ENCODE measurements at regions not wholly inside any gene's neighbourhood (a gene's known extent, or its start where the extent isn't known, plus 50 kb on each side); places are given as distances from the start of the nearest gene placed in this dataset.

DNA sequence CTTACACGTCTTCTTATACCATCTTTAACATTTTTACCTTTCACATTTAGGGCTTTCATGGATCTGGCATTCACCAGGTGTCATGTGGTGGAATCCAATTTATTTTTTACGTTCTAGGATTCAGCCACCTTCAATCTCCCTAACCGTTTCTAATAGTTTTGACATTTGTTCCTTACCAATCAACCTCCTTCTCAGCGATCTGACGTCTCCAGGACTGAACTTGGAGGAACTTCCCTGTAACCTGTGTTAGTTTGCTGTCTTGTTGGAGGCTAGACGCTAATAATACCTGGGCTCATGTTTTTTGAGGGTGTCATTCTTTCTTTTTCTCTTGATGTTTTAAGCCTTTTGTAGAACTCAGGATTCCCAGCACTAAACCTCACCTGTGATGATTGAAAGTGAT lies 351.6 kb downstream of the THBS2 start:
- ATAC-seq (ENCODE audit: low read depth) (no peak), DNase-seq (ENCODE audit: low spot score) (no peak)
- no peaks in the 10 kb centered on the region for H3K4me1 ChIP-seq (ENCODE audit: insufficient read depth, poor library complexity, severe bottlenecking)
- no peaks in the 10 kb centered on the region for H3K9me3 ChIP-seq (ENCODE audit: severe bottlenecking)
- H3K4me3 ChIP-seq (ENCODE audit: severe bottlenecking), result no peak overlapping the region
- TF ChIP-seq, protein P1, sequence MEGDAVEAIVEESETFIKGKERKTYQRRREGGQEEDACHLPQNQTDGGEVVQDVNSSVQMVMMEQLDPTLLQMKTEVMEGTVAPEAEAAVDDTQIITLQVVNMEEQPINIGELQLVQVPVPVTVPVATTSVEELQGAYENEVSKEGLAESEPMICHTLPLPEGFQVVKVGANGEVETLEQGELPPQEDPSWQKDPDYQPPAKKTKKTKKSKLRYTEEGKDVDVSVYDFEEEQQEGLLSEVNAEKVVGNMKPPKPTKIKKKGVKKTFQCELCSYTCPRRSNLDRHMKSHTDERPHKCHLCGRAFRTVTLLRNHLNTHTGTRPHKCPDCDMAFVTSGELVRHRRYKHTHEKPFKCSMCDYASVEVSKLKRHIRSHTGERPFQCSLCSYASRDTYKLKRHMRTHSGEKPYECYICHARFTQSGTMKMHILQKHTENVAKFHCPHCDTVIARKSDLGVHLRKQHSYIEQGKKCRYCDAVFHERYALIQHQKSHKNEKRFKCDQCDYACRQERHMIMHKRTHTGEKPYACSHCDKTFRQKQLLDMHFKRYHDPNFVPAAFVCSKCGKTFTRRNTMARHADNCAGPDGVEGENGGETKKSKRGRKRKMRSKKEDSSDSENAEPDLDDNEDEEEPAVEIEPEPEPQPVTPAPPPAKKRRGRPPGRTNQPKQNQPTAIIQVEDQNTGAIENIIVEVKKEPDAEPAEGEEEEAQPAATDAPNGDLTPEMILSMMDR (IDR thresholded peaks at IDR 0.05; ENCODE audit: poor library complexity, severe bottlenecking), result no peak
- no peaks in the 10 kb centered on the region for H3K36me3 ChIP-seq (ENCODE audit: low read depth)
- no peak overlapping the region for H3K27ac ChIP-seq (ENCODE audit: poor library complexity, severe bottlenecking)
- H3K27me3 ChIP-seq (ENCODE audit: insufficient read depth, poor library complexity, severe bottlenecking), result no peaks in the 10 kb centered on the region

DNA sequence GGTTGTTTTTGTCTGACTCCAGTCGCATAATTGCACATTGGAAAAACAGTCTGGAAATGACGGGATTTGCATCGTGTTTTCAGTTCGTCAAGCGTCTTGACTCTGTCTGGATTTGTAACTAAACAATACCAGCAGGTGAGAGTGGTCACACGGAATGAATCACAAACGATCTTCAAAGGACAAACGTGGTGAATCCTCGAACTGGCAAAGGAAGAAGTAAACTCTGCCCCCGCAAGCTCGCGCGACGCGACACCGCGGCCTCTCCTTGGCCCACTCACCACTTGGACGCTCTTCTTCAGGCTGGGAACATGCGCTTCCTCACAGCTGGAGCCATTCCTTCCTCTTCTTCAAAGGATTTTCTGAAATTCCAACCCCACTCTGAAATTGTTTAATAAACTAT lies 352.6 kb downstream of the THBS2 start:
- H3K4me1 ChIP-seq (ENCODE audit: insufficient read depth, poor library complexity, severe bottlenecking), result no peaks in the 10 kb centered on the region
- ATAC-seq (ENCODE audit: low read depth) (no peak), DNase-seq (ENCODE audit: low spot score) (no peak)
- TF ChIP-seq, protein P1 (IDR thresholded peaks at IDR 0.05; ENCODE audit: poor library complexity, severe bottlenecking), result no peak
- H3K27me3 ChIP-seq (ENCODE audit: insufficient read depth, poor library complexity, severe bottlenecking), result no peaks in the 10 kb centered on the region
- no peaks in the 10 kb centered on the region for H3K9me3 ChIP-seq (ENCODE audit: severe bottlenecking)
- H3K36me3 ChIP-seq (ENCODE audit: low read depth), result no peaks in the 10 kb centered on the region
- no peak overlapping the region for H3K4me3 ChIP-seq (ENCODE audit: severe bottlenecking)
- no peak overlapping the region for H3K27ac ChIP-seq (ENCODE audit: poor library complexity, severe bottlenecking)

DNA sequence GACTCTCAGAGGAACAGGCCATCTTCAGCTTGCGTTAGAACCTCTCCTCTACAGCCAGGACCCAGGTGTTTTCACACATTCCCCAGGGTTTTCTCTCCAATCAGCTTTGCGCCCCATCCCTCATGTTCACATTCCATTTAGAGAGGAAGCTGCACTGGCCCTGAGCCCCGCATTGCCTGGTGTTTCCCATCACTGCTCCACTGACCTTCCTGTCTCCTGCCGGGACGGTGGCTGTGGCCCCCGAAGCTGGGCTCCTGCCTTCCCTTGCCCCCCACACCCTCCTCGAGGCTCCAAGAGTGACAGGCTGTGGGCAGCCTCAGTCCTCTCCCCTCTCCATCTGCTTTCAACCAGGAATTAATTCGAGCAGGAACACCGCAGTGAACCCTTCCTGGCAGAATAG lies 357.3 kb downstream of the THBS2 start:
- Histone ChIP-seq H3K27me3 (ENCODE audit: insufficient read depth, poor library complexity, severe bottlenecking) (no peaks in the 10 kb centered on the region), H3K27ac (ENCODE audit: poor library complexity, severe bottlenecking) (no peak overlapping the region), H3K4me3 (ENCODE audit: severe bottlenecking) (no peak overlapping the region), H3K4me1 (ENCODE audit: insufficient read depth, poor library complexity, severe bottlenecking) (no peaks in the 10 kb centered on the region), H3K9me3 (ENCODE audit: severe bottlenecking) (no peaks in the 10 kb centered on the region), H3K36me3 (ENCODE audit: low read depth) (no peaks in the 10 kb centered on the region)
- TF ChIP-seq, protein P1 (IDR thresholded peaks at IDR 0.05; ENCODE audit: poor library complexity, severe bottlenecking), result no peak
- DNase-seq (ENCODE audit: low spot score) (no peak), ATAC-seq (ENCODE audit: low read depth) (no peak)

DNA sequence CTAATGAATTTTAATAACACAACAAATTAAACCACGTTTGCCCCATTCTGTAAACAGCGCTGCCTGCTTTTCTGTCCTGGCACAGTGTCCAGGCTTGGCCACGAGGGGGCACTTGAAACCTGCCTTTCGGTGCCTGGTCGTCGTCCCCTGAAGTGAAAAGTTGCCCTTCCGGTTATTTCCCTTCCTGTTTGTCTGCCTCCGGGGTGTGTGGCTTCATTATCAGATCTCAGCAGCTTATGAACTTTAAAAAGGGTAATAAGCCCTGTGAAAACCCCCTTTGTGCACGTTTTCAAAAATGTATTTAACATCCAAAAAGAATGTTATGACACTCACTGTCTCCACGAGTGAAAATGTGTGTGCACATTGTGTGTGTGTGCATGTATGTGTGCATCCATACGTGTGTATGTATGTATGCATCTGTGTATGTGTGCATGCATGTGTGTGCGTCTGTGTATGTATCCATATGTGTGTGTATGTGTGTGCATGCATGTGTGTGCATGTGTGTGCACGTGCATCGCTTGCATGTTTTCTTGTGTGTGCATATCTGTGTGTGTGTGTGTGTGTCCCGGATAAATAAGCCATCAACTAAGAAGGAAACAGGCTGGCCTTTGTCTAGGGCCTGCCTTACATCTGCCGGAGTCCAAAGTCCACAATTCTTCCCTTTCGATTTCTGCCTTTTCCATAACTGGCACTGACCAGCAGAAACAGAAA lies 358.4 kb downstream of the THBS2 start:
- no peak for DNase-seq (ENCODE audit: low spot score)
- TF ChIP-seq, protein P1 (IDR thresholded peaks at IDR 0.05; ENCODE audit: poor library complexity, severe bottlenecking), result peak; percentile 91
- peak; percentile 85 for ATAC-seq (ENCODE audit: low read depth)
- Histone ChIP-seq H3K27ac (ENCODE audit: poor library complexity, severe bottlenecking) (no peak overlapping the region), H3K4me3 (ENCODE audit: severe bottlenecking) (no peak overlapping the region), H3K36me3 (ENCODE audit: low read depth) (no peaks in the 10 kb centered on the region), H3K27me3 (ENCODE audit: insufficient read depth, poor library complexity, severe bottlenecking) (no peaks in the 10 kb centered on the region), H3K4me1 (ENCODE audit: insufficient read depth, poor library complexity, severe bottlenecking) (no peaks in the 10 kb centered on the region), H3K9me3 (ENCODE audit: severe bottlenecking) (no peaks in the 10 kb centered on the region)

DNA sequence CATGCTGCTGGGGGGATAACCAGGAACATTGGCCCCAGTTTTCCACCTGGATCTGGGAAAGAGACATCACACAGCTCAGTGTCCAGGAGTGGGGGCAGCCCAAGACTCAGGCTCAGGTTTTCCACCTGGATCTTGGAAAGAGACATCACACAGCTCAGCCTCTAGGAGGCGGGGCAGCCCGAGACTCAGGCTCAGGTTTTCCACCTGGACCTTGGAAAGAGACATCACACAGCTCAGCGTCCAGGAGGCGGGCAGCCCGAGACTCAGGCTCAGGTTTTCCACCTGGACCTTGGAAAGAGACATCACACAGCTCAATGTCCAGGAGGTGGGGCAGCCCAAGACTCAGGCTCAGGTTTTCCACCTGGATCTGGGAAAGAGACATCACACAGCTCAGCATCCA lies 361.6 kb downstream of the THBS2 start:
- no peak overlapping the region for H3K27ac ChIP-seq (ENCODE audit: poor library complexity, severe bottlenecking)
- no peak for DNase-seq (ENCODE audit: low spot score)
- ATAC-seq (ENCODE audit: low read depth), result no peak
- TF ChIP-seq, protein P1 (IDR thresholded peaks at IDR 0.05; ENCODE audit: poor library complexity, severe bottlenecking), result no peak
- H3K9me3 ChIP-seq (ENCODE audit: severe bottlenecking), result no peaks in the 10 kb centered on the region
- H3K36me3 ChIP-seq (ENCODE audit: low read depth), result no peaks in the 10 kb centered on the region
- H3K4me1 ChIP-seq (ENCODE audit: insufficient read depth, poor library complexity, severe bottlenecking), result no peaks in the 10 kb centered on the region
- no peaks in the 10 kb centered on the region for H3K27me3 ChIP-seq (ENCODE audit: insufficient read depth, poor library complexity, severe bottlenecking)
- no peak overlapping the region for H3K4me3 ChIP-seq (ENCODE audit: severe bottlenecking)

Measured in RWPE2 (cell line).